PFSK-1 (cell line): ENCODE measurements at regions not wholly inside any gene's neighbourhood (a gene's known extent, or its start where the extent isn't known, plus 50 kb on each side); places are given as distances from the start of the nearest gene placed in this dataset.

Source experiments
- FOXP2 ChIP-seq: optimal IDR thresholded peaks from 2 replicates; pipeline ENCODE3; 2011; ENCODE audit warnings: borderline replicate concordance, control low read depth, inconsistent platforms; ENCODE audit not compliant: insufficient read depth; ENCODE audit errors: extremely low read length, extremely low read depth
- POLR2AphosphoS5 ChIP-seq: IDR thresholded peaks from 2 replicates; pipeline ENCODE4 v1.6.1; 2012; ENCODE audit warnings: low read depth, mild to moderate bottlenecking, control low read depth, low read length, moderate library complexity
- SIN3A ChIP-seq: IDR thresholded peaks from 2 replicates; pipeline ENCODE4 v1.6.1; 2012; ENCODE audit warnings: mild to moderate bottlenecking, low read length, moderate library complexity, borderline replicate concordance; ENCODE audit not compliant: insufficient read depth
- TAF1 ChIP-seq: IDR thresholded peaks from 2 replicates; pipeline ENCODE4 v1.6.1; 2012; ENCODE audit warnings: low read length, control low read depth, borderline replicate concordance; ENCODE audit not compliant: insufficient read depth
- TF ChIP-seq, protein P1 (sequence below), 2 experiments: IDR thresholded peaks; 2 replicates each; pipeline versions ENCODE4 v1.6.1 to v1.8.0; 2011 to 2012; ENCODE audit warnings: low read depth in 2 of 2, low read length in 2 of 2, control low read depth in 1 of 2, inconsistent platforms in 1 of 2, mild to moderate bottlenecking in 1 of 2, moderate library complexity in 1 of 2; ENCODE audit not compliant: insufficient read depth in 1 of 2

DNA sequence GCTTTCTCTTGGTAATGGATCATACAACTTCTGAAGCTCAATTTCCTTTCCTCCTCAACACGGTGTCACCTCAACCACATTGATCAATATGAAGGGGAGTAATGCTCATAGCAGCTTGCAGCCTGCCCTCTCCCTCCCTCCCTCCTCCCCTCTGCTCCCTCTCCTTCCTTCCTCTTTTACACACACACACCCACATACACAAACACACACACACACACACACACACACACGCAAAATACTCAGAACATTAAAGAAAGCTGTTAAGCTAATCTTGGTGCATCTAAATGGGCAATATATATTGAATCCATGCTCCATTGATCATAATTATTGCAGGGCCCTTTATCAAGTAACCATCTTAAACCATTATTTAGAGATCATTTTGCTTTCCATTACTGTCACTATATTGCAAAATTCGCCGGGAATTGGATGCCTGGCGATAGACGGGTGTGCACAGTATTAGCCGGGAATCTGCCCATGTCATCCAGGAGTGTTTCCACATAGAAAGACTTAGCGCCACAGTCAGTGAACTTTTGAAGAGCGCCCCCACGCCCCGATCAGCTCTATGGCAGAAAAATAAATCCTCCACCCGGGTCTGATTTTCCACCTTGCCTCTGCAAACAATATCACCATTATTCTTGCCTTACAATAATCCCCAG lies 122.0 kb downstream of the PRLHR start:
- TF ChIP-seq TAF1: no peak
- TF ChIP-seq, protein P1, sequence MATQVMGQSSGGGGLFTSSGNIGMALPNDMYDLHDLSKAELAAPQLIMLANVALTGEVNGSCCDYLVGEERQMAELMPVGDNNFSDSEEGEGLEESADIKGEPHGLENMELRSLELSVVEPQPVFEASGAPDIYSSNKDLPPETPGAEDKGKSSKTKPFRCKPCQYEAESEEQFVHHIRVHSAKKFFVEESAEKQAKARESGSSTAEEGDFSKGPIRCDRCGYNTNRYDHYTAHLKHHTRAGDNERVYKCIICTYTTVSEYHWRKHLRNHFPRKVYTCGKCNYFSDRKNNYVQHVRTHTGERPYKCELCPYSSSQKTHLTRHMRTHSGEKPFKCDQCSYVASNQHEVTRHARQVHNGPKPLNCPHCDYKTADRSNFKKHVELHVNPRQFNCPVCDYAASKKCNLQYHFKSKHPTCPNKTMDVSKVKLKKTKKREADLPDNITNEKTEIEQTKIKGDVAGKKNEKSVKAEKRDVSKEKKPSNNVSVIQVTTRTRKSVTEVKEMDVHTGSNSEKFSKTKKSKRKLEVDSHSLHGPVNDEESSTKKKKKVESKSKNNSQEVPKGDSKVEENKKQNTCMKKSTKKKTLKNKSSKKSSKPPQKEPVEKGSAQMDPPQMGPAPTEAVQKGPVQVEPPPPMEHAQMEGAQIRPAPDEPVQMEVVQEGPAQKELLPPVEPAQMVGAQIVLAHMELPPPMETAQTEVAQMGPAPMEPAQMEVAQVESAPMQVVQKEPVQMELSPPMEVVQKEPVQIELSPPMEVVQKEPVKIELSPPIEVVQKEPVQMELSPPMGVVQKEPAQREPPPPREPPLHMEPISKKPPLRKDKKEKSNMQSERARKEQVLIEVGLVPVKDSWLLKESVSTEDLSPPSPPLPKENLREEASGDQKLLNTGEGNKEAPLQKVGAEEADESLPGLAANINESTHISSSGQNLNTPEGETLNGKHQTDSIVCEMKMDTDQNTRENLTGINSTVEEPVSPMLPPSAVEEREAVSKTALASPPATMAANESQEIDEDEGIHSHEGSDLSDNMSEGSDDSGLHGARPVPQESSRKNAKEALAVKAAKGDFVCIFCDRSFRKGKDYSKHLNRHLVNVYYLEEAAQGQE (IDR thresholded peaks at IDR 0.05; ENCODE audit: insufficient read depth in 1 of 2, low read depth in 2 of 2, low read length in 2 of 2): no peak
- TF ChIP-seq SIN3A: no peak

DNA sequence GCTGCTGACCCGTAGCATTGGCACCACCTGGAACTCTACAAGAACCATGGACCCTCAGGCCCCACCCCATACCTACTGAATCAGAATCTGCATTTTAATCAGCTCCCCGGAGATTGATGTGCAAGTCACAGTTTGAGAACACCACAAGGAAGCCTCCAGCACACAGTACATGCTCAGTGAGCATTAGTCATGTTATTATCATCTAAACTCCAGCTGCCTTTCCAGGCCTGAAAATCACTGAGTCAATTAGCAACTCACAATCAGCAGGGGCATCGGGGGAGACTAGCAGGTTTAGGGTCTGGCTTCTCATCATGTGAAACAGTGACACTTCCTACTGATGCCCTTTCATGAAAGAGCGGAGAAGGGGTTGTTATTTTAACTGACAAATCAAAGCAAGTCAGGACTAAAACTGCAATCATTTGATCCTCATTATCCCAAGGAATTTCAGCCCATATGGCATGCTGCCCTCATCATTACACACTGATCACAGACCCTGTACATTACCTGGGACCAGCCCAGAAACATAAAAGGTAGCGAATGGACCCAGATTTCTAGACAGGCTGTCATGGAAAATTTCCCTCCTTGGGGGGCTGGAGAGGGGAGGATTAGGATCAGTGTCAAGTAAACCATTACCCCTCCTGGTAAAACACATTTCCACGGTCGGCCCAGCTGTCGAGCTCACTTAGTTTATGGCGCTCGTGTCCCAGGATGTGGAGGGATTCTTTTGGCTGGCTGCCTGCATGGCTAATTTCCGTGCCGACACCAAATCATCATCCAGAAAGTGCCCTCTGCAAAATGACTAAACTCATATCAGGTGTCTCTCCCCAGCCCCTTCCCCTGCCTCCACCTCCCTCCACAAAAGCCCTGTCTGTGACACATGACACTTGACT lies 122.8 kb downstream of the PRLHR start:
- TF ChIP-seq POLR2AphosphoS5: no peak
- TF ChIP-seq FOXP2: no peak
- TF ChIP-seq TAF1: no peak
- no peak for TF ChIP-seq SIN3A
- TF ChIP-seq, protein P1 (IDR thresholded peaks at IDR 0.05; ENCODE audit: insufficient read depth in 1 of 2, low read depth in 2 of 2, low read length in 2 of 2): no peak

DNA sequence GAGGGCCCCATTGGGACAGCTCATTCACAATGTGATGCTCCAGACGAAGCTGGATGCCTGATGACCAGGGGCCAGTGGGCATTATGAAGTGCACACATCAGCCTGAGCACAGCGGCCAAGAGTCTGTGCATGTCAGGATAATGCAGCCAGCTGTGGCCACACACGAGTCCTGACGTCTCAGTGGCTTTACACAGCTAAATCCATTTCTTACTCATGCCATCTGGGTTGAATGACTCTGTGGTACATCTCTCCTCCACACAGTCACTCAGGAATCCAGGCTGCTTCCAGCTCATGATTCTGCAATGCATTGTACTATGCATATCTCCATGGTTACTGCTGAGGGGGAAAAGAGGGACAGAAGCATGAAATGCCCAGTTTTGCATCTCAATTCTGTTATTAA lies 123.6 kb downstream of the PRLHR start:
- TF ChIP-seq FOXP2: no peak
- TF ChIP-seq, protein P1 (IDR thresholded peaks at IDR 0.05; ENCODE audit: insufficient read depth in 1 of 2, low read depth in 2 of 2, low read length in 2 of 2): no peak

DNA sequence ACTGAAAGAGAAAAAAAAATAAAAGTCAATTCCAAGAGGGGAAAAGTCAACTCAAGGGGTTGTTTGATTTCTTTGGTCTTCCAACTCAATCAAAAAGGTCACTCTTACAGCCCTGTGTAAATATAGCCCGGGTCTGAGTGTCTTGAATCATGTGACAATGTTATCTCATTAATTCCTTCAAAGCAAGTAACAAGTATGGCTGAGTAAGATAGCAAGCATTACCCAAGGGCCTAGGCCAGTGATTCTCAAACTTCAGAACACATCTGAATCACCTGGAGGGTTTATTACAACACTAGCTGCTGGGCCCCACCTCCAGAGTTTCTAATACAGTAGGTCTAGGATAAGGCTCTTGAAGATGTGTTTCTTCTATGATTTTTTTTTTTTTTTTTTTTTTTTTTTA lies 125.0 kb downstream of the PRLHR start:
- TF ChIP-seq FOXP2 (no peak), SIN3A (no peak), TAF1 (no peak), POLR2AphosphoS5 (no peak)
- TF ChIP-seq, protein P1 (IDR thresholded peaks at IDR 0.05; ENCODE audit: insufficient read depth in 1 of 2, low read depth in 2 of 2, low read length in 2 of 2): no peak
